GM21576 (cell line): ENCODE measurements at regions not wholly inside any gene's neighbourhood (a gene's known extent, or its start where the extent isn't known, plus 50 kb on each side); places are given as distances from the start of the nearest gene placed in this dataset.
A peak's percentile ranks its signal among the peaks of the same experiment; 100 is the strongest.

Source experiments
- ATAC-seq: cut with Tn5 transposase; IDR thresholded peaks from one replicate; pipeline ENCODE4 v1.9.1; 2021; ENCODE audit warnings: mild to moderate bottlenecking, moderate library complexity; ENCODE audit not compliant: unreplicated experiment

DNA sequence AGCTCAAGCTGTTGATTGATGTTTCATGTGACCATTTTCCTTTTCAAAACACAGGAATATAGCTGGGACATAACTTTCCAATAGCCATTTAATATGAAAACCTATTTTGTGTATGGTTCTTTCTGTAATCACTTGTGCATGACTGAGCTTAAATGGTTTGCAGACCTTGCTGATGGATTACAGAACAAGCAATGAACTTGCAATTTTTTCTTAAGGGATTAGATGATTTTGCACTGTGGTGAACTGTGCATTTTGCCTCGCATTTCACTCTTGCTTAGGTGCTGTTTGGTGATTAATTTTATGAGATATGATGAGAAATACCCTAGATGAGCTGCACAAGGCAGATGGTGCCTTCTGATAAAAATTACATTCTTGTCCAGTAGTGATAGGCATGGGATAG is 419.0 kb upstream of the FBXO33 start:
- no peak for ATAC-seq

DNA sequence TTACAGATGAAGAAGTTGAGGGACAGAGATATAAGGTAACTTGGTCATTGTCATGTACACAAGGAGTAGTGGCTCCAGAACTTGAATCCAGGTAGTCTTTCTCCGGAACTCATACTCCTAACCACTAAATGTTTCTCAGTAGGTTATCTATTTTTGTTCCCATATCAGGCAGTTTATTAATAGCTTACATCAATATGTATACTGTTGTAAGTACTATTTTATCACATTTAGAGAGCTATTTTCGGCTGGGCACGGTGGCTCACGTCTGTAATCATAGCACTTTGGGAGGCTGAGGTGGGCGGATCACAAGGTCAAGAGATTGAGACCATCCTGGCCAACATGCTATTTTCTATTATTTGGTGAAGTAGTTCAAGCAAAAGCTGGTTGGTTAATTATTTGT is 415.6 kb upstream of the FBXO33 start:
- ATAC-seq: no peak

DNA sequence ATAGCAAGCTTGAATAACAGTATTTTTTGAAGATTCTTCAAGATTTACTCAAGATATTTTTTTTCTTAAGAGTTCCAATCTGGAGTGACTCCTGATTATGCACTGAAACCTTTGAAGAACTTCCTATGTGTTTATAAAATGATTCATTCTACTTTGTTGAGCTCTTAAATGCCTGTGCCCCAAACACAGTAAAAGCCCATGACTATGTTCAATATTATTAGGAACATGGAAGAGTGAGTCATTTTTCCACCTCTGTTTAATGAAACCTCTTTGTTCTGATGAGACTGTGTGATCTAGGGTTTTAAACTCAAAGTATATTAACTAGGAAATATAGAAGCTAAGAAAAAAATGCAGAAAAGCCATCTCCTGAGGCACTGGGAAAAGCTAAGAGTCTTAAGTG is 415.0 kb upstream of the FBXO33 start:
- no peak for ATAC-seq

DNA sequence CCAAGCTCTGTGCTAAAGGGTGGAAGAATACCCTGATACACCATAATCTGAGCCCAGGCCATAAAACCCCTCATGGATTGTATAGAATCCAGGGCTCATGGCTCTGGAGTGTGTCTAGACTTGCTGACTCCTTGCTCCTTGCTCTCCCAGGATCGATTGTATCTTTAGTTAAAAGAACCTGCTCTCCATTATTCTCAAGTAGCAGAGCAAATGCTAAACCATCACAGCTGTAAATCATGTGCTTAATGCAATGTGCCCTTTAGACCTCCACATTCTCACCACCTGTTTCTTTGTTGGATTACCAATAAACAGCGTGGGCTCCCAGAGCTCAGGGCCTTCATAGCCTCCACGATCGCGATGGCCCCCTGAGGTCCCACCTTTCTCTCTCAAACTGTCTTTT is 411.6 kb upstream of the FBXO33 start:
- ATAC-seq: no peak

DNA sequence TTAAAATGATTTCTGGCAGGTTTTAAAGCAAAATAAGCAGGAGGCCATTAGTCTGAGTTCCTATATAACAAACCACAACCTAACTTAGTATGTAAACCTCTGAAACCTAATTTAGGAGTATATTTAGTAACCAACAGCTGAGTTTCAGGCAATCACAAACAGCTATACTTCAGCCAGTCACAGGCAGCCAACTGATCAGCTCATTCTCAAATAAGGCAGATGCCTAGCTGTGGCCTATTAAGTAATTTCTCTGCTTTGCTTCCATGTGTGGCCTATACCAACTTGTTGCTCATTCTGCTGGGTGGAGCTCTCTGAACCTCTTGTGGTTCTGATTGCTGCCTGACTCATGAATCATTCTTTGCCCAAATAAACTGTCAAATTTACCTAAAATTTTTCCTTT is 408.9 kb upstream of the FBXO33 start:
- ATAC-seq: no peak

DNA sequence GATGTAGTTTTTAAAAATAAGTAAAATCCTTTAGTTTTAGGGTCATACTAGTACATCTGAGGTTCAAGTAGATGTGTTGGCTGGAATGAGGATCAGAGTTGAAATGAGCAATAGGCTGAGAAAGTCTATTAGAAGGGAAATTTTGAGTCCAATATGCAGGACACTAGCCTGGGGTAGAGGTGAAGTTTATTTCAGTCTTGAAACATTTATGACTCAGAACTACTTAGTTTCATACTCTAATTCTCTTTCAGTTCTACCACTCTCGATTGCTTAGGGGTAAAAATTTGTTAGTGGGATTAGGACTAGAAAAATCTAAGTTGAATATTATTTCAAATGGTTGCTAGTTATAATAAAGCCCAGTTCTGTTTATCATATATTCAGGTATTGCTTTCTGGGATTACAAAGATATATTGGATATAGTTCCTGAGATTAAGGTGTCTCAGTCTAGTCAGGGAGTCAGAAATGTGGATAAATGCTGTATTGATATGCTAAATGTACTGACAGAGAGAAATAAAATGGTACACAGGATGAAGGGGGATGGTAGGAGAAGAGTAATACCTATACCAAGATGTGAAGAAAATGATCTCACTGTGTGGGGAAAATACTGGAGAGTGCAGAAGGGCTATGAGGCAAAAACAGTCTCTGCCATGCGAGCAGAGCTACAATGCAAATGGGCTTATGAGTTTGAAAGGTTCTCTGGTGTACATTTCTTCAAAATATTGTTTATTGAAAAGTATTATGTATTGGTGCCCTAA is 395.8 kb upstream of the FBXO33 start:
- ATAC-seq: peak; percentile 97

DNA sequence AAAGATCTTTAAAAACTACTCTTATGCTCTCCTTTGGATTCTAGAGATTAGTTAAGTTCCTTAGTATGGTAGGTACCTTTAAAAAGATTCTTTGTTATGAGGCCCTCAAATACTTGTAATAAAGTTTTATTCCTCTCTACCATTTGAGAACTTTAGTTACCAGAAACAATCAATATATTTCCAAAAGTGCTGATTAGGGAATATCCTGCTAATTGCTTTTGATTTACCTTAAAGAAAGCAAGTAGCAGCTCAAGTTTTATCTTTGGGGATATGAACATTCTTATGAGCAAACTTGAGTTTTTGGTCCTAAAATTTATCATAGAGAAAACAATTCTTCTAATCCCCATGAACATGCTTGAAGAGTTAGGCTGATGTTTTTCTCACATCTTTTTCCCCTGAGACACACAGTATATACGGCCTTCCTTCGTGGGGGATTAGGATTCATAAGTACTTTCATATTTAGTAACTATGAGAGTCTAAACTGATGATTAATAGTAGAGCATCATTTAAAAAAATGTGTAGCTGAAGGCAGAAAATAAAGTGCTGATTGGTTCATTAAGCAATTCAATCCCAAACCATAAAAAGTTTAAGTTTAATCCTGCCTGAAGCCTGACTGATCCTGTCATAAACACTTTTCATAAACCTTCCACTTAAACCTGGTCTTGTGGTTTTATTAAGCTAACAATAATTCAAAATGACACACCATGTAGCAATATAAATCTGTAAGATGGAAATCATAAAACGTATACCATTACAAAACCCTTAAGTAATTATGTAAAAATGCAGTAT is 380.5 kb upstream of the FBXO33 start:
- no peak for ATAC-seq

DNA sequence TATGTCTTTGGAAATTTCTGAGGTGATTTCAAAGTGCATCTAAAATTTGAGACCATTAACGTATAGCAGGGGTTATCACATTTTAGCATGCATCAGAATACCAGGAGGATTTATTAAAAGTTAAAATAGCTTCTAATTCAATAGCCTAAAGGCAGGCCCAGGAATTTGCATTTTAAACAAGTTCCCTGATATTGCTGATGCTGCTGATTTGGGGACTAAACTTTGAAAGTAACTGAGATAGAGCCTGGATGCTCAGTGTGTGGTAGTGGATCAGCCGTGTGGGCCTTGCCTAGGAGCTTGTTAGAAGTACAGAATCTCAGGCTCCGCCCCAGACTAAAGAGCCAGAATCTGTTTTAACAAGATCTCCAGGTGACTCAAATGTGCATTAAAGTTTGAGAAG is 375.0 kb upstream of the FBXO33 start:
- ATAC-seq: no peak

DNA sequence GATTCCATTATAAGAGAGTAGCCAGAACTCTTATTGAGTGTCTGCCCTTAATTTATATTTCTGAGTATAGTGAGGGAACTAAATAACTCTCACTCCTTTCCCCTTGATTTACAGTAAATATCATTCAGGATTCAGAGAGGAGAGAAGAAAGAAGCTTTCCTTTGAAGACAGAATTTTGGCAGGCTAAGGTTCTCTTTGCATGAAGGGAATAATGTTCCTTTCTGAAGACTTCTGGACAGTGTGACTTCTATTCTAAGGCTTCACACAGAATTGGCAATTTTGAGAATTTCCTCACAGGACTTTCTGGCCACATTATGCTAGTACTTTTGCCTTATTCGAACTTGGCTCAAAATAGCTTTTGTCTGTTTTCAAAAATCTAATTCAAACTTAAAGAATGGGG is 352.2 kb upstream of the FBXO33 start:
- no peak for ATAC-seq

DNA sequence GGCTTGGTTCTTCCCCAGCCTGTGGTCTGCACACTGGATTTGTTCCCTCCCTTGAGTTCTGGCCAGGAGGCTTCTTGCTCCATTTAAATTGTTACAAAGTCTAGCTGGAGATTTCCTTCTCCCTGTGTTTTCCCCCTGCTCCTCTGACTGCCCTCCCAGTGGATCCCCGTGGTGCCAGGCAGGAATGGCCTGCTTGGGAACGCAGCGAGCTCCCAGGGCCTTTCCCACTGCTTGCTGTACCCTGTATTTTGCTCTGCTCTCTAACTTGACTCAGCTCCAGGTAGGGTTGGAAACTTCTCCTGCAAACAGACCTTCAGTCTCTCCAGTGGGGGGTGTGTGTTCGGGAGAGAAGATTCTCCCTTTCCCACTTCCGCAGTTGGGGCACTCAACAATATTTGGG is 349.2 kb upstream of the FBXO33 start:
- ATAC-seq: no peak

DNA sequence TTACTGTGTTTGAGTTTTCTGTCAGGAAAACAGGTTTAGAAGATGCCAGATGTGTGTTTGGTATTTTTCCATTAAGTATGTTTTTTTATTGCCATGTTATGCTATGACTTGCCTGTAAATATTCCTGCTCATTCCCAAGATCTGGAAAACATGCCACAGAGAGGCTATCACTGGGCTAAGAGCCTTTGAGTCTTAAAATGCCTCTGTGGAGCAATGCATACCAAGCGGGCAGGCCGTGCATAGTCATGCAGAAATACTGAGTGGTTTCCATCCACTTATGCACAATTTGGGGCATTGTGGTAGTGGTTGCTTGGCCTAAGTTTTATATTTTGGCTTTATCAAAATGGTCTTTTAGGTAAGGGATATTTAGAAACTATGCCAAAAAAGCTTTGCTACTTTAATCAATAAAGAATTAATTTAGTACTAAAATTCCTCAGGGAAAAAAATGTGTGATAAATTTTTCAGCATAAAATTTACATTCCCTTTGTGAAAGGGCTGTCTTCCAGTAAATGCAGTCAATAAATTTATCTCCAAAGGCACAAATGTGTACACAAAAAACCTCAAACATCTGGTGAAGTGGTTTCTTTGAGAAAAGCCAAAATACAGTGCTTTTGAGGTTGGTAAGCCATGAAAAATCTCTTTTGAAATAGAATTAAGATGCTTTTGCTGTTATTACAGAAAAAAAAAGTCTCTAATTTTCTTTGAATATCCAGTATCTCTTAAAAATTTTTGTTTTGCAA is 341.3 kb upstream of the FBXO33 start:
- ATAC-seq: no peak

DNA sequence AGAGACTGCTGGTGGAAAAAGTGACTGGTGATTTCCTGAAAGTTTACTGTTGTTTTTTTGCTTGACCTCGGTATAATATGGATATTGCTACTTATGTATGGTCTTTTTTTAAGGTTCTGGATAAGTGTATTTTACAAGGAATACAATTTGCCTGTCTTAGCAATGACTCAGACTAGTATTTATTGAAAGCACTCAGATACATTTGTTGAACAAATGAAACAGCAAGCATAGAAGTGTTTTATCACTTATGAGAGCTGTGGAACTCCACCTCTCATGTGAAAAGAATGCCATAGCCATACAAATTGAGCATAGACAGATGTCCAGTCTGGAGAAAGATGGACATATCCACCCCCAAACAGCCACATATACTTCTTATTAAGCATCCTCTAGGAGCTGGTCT is 340.4 kb upstream of the FBXO33 start:
- ATAC-seq: no peak

DNA sequence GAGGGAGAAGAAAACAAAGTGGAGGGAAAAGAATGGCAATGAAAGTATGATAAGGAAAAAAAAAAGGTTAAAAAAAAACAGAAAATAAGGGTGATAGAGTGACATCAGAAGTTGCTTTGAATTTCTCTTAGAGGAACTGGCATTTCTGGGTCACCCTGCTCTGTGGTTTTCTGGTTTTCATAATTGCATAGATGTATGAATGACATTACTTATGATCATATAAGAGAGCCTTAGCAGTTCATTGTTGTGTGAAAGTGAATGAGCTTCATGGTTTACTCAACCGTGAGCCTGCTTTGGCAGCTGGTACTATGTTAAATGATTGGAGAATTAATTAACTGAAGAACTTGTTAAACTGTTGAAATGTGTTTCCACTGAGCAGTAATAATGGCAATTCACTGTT is 336.4 kb upstream of the FBXO33 start:
- peak; percentile 56 for ATAC-seq

DNA sequence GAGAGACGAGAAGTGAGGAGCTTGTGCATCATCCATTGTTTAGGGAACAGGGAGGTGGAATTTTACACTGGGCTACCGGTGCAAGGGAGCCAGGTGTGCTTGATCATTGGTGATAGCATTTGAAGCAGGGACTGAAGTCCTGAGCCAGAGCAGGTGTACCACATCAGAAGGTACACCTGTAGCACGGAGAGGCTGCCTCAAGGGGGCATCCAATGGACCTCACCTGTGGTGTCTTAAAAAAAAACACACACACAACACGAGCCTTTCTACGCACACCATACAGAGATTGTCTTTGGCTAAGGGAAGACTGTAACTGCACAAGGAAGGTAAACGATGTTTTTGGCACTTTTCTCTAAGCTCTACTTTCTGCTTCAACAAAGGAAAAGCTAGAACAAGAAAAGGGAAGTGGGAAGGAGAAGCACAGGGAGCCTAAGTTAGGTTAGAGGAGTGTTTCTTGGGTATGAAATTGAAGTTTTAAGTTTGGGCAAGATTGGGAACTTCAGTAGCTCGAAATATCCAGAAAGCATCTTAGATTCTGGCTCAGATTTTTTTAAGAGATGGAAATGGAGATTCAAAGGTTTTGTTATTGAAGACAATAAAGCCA is 334.3 kb upstream of the FBXO33 start:
- ATAC-seq: no peak

DNA sequence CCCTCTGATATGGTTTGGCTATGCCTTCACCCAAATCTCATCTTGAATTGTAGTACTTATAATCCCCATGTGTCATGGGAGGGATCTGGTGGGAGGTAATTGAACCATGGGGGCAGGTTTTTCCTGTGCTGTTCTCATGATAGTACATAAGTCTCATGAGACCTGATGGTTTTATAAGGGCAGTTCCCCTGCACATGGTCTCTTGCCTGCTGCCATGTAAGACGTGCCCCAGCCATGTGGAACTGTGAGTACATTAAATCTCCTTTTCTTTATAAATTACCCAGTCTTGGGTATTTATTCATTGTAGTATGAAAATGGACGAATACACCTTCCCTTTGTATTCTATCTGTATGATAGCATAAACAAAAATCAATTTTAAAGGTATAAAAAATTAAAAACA is 333.4 kb upstream of the FBXO33 start:
- ATAC-seq: no peak

DNA sequence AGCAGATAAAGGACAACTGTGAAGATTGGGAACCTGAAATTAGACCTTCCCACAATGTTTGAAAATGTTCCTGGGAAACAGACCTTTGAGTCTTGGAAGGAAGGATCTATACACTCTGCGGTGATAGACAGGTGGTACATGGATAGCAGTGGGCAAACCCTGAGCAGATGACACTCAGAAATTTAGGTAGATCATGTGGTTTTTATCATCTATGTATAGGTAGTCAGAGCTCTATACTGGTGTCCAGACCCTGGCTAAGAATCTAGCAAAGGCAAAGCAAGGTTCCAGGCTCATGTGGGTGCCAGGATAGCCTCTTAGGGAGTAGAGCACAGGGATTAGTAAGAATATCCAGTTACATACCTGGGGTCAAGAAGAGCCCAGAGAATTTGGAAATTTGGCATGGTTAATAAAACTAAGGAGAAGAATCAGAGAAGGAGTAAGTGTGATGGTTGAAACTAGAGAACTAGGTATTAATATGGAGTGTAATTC is 331.2 kb upstream of the FBXO33 start:
- peak; percentile 20 for ATAC-seq

DNA sequence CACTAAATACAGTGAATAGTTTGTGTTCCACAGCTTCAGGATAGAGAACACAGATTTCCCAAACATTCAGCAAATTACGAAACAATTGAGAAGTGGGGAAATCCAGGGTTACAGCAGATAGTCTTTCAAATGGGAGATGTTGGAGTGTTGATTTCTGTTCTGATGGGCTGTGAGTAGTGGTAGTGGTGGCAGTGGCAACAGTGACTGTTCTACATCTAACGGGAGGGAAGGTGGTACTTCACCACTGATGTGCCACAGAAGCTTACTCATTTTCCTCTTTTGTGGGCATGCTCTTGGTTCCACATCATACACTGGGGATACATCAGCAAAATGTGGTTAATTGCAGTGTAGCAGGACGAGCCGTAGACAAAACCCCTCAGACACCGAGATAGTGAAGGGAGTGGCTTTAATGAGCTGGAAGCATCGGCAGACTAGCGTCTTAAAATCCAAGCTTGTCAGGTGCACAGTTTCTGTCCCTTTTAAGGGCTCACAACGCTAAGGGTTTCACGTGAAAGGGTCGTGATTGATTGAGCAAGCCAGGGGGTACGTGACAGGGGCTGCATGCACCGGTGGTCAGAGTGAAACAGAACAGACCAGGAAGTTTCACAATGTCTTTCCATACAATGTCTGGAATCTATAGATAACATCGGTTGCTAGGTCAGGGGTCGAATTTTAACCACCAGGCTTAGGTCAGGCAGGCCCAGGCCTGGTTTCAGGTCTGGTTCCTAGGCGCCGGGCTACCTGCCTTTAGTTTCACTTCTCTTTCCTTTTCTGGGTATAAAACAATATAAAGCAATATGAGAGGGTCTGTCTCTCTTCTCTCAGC is 330.6 kb upstream of the FBXO33 start:
- peak; percentile 61 for ATAC-seq

DNA sequence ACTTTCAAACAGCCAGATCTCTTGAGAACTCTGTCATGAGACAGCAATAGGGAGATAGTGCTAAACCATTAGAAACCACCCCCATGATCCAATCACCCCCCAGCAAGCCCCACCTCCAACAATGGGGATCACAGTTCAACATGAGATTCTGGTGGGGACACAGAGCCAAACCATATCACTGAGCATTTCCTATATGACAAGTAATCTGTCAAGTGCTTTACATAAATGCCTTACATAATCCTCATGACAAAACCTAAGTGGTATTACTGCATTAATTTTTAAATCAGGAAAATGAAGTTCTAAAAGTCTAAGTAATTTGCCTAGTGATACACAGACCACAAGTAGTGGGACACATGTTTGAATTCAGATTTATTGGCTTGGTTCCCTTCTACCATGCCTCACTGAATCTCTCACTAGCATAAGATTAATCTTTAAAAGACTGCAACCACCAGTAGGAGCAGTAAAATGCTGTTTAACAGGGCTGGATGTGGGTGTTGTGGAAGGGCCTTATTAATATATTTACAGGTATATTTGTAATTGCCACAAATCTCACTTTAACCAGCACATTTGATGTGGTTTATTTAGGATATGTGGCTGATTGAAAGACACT is 323.1 kb upstream of the FBXO33 start:
- ATAC-seq: no peak

DNA sequence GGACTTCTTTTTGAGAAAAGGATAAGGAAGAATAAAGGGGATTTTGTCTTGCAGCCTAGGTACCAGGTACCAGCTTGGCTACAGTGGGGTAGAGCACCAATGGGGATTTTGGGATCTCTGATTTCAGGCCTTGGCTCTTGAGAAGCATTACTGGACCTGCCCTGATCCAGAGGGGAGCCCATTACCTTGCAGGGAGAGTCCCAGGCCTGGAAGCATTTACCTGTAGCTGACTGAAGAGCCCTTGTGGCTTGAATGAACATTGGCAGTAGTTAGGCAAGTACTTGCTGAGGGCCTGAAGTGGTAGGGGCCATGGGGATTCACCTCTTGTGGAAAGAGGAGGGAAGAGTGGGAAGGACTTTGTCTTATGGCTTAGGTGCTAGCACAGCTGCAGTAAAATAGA is 308.2 kb upstream of the FBXO33 start:
- no peak for ATAC-seq

DNA sequence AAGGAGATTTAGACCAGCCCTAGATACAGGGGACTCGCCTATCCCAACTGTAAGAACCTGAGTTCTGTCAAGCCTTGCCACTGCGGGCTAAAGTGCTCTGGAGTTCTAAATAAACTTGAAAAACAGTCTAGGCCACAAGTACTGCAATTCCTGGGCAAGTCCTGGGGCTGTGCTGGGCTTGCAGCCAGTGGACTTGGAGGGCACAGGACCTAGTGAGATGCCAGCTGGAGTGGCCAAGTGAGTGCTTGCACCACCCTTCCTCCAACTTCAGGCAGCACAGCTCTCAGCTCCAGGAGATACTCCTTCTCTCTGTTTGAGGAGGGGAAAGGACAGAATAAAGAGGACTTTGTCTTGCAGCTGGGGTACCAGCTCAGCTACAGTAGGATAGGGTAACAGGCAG is 307.6 kb upstream of the FBXO33 start:
- ATAC-seq: no peak
